ENCODE measurements at regions not wholly inside any gene's neighbourhood (a gene's known extent, or its start where the extent isn't known, plus 50 kb on each side); places are given as distances from the start of the nearest gene placed in this dataset.

- TF ChIP-seq CTCF (IDR thresholded peaks at IDR 0.05) = no peak
- no peak for TF ChIP-seq EP300 (IDR thresholded peaks at IDR 0.05)
- no peak for TF ChIP-seq POLR2A (IDR thresholded peaks at IDR 0.05)
- TF ChIP-seq POLR2AphosphoS5 (IDR thresholded peaks at IDR 0.05) = no peak
These were observed 401.3 kb downstream of the ZFHX3 start for GRCh38 chr16:72646615-72647014.

GRCh38 chr16:72645538-72645937, 402.4 kb downstream of the ZFHX3 start:
- no peaks in the 10 kb centered on the region for H3K4me1 ChIP-seq
- WGBS, 2 donors (ENCODE audit: low coverage in 1 of 2) = 70 to 81% methylated on average over 3 of the region's 3 CpGs

More at GRCh38 chr16:72646615-72647014, 401.3 kb downstream of the ZFHX3 start:
- ATAC-seq = no peak
- Histone ChIP-seq H3K36me3 (no peaks in the 10 kb centered on the region), H3K9me3 (peaks cover 0 to 9% (median 0%) of the 10 kb centered on the region in 3 donors), H3K4me3 (no peak overlapping the region), H3K4me1 (no peaks in the 10 kb centered on the region), H3K27ac (no peak overlapping the region), H3K27me3 (no peaks in the 10 kb centered on the region)
- WGBS, 2 donors (ENCODE audit: low coverage in 1 of 2) = 76 to 79% methylated on average over 3 of the region's 3 CpGs

GRCh38 chr16:72644911-72645310, 403.0 kb downstream of the ZFHX3 start:
- no peak for ATAC-seq
- Histone ChIP-seq H3K27me3 (no peaks in the 10 kb centered on the region), H3K27ac (no peak overlapping the region), H3K4me3 (no peak overlapping the region), H3K4me1 (no peaks in the 10 kb centered on the region), H3K9me3 (peaks cover 0 to 15% (median 0%) of the 10 kb centered on the region in 3 donors), H3K36me3 (no peaks in the 10 kb centered on the region)
- TF ChIP-seq CTCF (IDR thresholded peaks at IDR 0.05) (no peak), POLR2AphosphoS5 (IDR thresholded peaks at IDR 0.05) (no peak), POLR2A (IDR thresholded peaks at IDR 0.05) (no peak), EP300 (IDR thresholded peaks at IDR 0.05) (no peak)

More at GRCh38 chr16:72645538-72645937, 402.4 kb downstream of the ZFHX3 start:
- no peaks in the 10 kb centered on the region for H3K27me3 ChIP-seq
- H3K9me3 ChIP-seq = peaks cover 0 to 9% (median 0%) of the 10 kb centered on the region in 3 donors
- H3K4me3 ChIP-seq = no peak overlapping the region
- no peak for ATAC-seq
- H3K36me3 ChIP-seq = no peaks in the 10 kb centered on the region
- H3K27ac ChIP-seq = no peak overlapping the region
- TF ChIP-seq CTCF (IDR thresholded peaks at IDR 0.05) (no peak), POLR2A (IDR thresholded peaks at IDR 0.05) (no peak), POLR2AphosphoS5 (IDR thresholded peaks at IDR 0.05) (no peak), EP300 (IDR thresholded peaks at IDR 0.05) (no peak)

GRCh38 chr16:72639494-72639893, 408.4 kb downstream of the ZFHX3 start:
- no peaks in the 10 kb centered on the region for H3K27me3 ChIP-seq
- ATAC-seq = no peak
- WGBS, 2 donors (ENCODE audit: low coverage in 1 of 2) = 100% methylated on average over 1 of the region's 1 CpG; no CpG with 5 or more reads in 1 of the 2 donors

GRCh38 chr16:72637306-72637705, 410.6 kb downstream of the ZFHX3 start:
- H3K36me3 ChIP-seq = no peaks in the 10 kb centered on the region
- no peak overlapping the region for H3K27ac ChIP-seq
- 31 to 82% methylated on average over 1 of the region's 1 CpG for WGBS, 2 donors (ENCODE audit: low coverage in 1 of 2)
- no peaks in the 10 kb centered on the region for H3K27me3 ChIP-seq
- ATAC-seq = no peak
- H3K9me3 ChIP-seq = peaks cover 0 to 38% (median 0%) of the 10 kb centered on the region in 3 donors
- no peak overlapping the region for H3K4me3 ChIP-seq
- H3K4me1 ChIP-seq = no peaks in the 10 kb centered on the region
- no peak for TF ChIP-seq POLR2A (IDR thresholded peaks at IDR 0.05)
- TF ChIP-seq CTCF (IDR thresholded peaks at IDR 0.05) = no peak
- no peak for TF ChIP-seq EP300 (IDR thresholded peaks at IDR 0.05)
- no peak for TF ChIP-seq POLR2AphosphoS5 (IDR thresholded peaks at IDR 0.05)

More at GRCh38 chr16:72639494-72639893, 408.4 kb downstream of the ZFHX3 start:
- Histone ChIP-seq H3K9me3 (peaks cover 0 to 38% (median 0%) of the 10 kb centered on the region in 3 donors), H3K27ac (no peak overlapping the region), H3K4me1 (no peaks in the 10 kb centered on the region), H3K36me3 (no peaks in the 10 kb centered on the region), H3K4me3 (no peak overlapping the region)
- TF ChIP-seq POLR2AphosphoS5 (IDR thresholded peaks at IDR 0.05) (no peak), POLR2A (IDR thresholded peaks at IDR 0.05) (no peak)
